ENCODE measurements at regions not wholly inside any gene's neighbourhood (a gene's known extent, or its start where the extent isn't known, plus 50 kb on each side); places are given as distances from the start of the nearest gene placed in this dataset.

DNA sequence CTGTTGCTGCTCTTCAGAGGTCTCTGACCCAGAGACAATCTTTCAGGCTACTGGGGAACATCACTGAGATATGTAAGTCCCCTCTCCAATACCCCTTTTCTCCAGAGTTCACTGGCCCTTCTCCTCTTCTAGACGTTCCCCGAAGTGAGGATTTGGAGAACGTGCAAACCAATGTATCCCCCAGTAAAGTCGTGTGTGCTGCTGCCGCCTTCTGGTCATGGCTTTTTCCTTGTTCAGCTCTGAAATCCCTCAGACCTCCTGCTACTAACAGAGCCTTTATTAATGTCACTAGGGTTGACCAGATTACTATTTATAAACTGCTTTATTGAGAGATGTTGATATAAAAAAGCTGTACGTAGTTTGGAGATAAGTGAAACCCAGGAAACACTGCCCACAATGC lies 1028.6 kb downstream of the CDH9 start:
- no peak overlapping the region for H3K4me3 Mint-ChIP-seq
- TF ChIP-seq CTCF (conservative IDR thresholded peaks at IDR 0.05): peak; percentile 74
- no CpG with 5 or more reads among the region's 6 CpGs for WGBS (ENCODE audit: extremely low coverage, insufficient read length, low lambda C conversion rate)
- H2AK5ac ChIP-seq (ENCODE audit: insufficient read length, low read length): no peak overlapping the region
- no peak overlapping the region for H3K14ac ChIP-seq (ENCODE audit: insufficient read depth, low read length)
- H2BK12ac ChIP-seq (ENCODE audit: insufficient read length, low read depth, low read length): no peak overlapping the region
- no peaks in the 10 kb centered on the region for H3K79me1 ChIP-seq (ENCODE audit: insufficient read depth, low read depth, low read length, poor library complexity, severe bottlenecking)
- H3K27me3 Mint-ChIP-seq (ENCODE audit: low read depth): no peaks in the 10 kb centered on the region
- no peaks in the 10 kb centered on the region for H3K4me1 ChIP-seq (ENCODE audit: insufficient read depth, low read length)
- H3K4me1 Mint-ChIP-seq: no peaks in the 10 kb centered on the region
- H2BK120ac ChIP-seq (ENCODE audit: low read depth, low read length, poor library complexity, severe bottlenecking): no peak overlapping the region
- H3K18ac ChIP-seq (ENCODE audit: insufficient read length, low read depth, low read length): no peak overlapping the region
- H3K4me2 ChIP-seq (ENCODE audit: insufficient read depth, insufficient read length, low read length): no peak overlapping the region
- H3K79me2 ChIP-seq (ENCODE audit: insufficient read depth, low read length): no peaks in the 10 kb centered on the region
- no peak overlapping the region for H4K91ac ChIP-seq (ENCODE audit: insufficient read length, low read depth, low read length)
- no peaks in the 10 kb centered on the region for H3K23me2 ChIP-seq (ENCODE audit: insufficient read length, low read depth, low read length, poor library complexity, severe bottlenecking)
- H3K4ac ChIP-seq (ENCODE audit: low read depth, low read length): no peak overlapping the region
- no peak overlapping the region for H4K8ac ChIP-seq (replicated peaks; ENCODE audit: insufficient read length, low read depth, low read length)
- H3K9ac ChIP-seq (ENCODE audit: extremely low read depth, insufficient read length, low read length): no peak overlapping the region
- no peak overlapping the region for H3K23ac ChIP-seq (ENCODE audit: insufficient read length, low read depth, low read length)
- H4K20me1 ChIP-seq (ENCODE audit: control insufficient read depth, insufficient read depth, insufficient read length): no peaks in the 10 kb centered on the region
- H3K9me3 ChIP-seq (ENCODE audit: control insufficient read depth, low read depth, low read length): no peaks in the 10 kb centered on the region
- H3T11ph ChIP-seq (ENCODE audit: low read length): no peak overlapping the region
- DNase-seq: peak; percentile 65
- no peak overlapping the region for H3K56ac ChIP-seq (ENCODE audit: insufficient read length, low read depth, low read length)
- no peak overlapping the region for H2BK15ac ChIP-seq (ENCODE audit: low read depth, low read length)
- H3K27ac ChIP-seq (ENCODE audit: insufficient read length, low read depth, low read length): no peak overlapping the region
- no peak overlapping the region for H4K5ac ChIP-seq (ENCODE audit: insufficient read length, low read depth, low read length)
- no peak overlapping the region for H2BK5ac ChIP-seq (ENCODE audit: insufficient read length, low read length)
- peak overlapping the region in 1 of 3 experiments; percentile 70; a peak in 1 of 7 replicates for H3K27ac Mint-ChIP-seq
- H3K36me3 Mint-ChIP-seq (ENCODE audit: insufficient read depth in 1 of 3, low read depth in 3 of 3): no peaks in the 10 kb centered on the region
- no peak overlapping the region for H2BK20ac ChIP-seq (ENCODE audit: low read depth, low read length, poor library complexity, severe bottlenecking)
- no peaks in the 10 kb centered on the region for H3K27me3 ChIP-seq (ENCODE audit: insufficient read depth, low read length)
- no peaks in the 10 kb centered on the region; a peak in 1 of 5 replicates for H3K9me3 Mint-ChIP-seq
- H2AFZ ChIP-seq (ENCODE audit: low read length): no peak overlapping the region
